H9 (cell line): ENCODE measurements at regions not wholly inside any gene's neighbourhood (a gene's known extent, or its start where the extent isn't known, plus 50 kb on each side); places are given as distances from the start of the nearest gene placed in this dataset.

Source experiments
- DNase-seq: peaks from one replicate; pipeline ENCODE4 v3.0.0-alpha.2; 2017
- H2AFZ ChIP-seq: one replicate; pipeline ENCODE4 v1.6.1; 2013; ENCODE audit warnings: mild to moderate bottlenecking, low read length, control low read depth, moderate library complexity
- H2AK5ac ChIP-seq: 2 replicates; pipeline ENCODE4 v1.6.1; 2013; ENCODE audit warnings: low read length, control low read depth, mixed read lengths; ENCODE audit not compliant: insufficient read length
- H2BK120ac ChIP-seq: one replicate; pipeline ENCODE4 v1.6.1; 2013; ENCODE audit warnings: low read depth, mild to moderate bottlenecking, low read length, control low read depth, inconsistent platforms; ENCODE audit not compliant: poor library complexity, severe bottlenecking
- H2BK12ac ChIP-seq: 2 replicates; pipeline ENCODE4 v1.6.1; 2013; ENCODE audit warnings: low read length, control low read depth, mixed read lengths, low read depth; ENCODE audit not compliant: insufficient read length
- H2BK15ac ChIP-seq: 2 replicates; pipeline ENCODE4 v1.6.1; 2013; ENCODE audit warnings: low read depth, low read length, control low read depth
- H2BK20ac ChIP-seq: one replicate; pipeline ENCODE4 v1.6.1; 2013; ENCODE audit warnings: low read depth, mild to moderate bottlenecking, low read length, control low read depth, inconsistent platforms; ENCODE audit not compliant: poor library complexity, severe bottlenecking
- H2BK5ac ChIP-seq: 2 replicates; pipeline ENCODE4 v1.6.1; 2013; ENCODE audit warnings: low read length, control low read depth, mixed read lengths; ENCODE audit not compliant: insufficient read length
- H3K14ac ChIP-seq: 2 replicates; pipeline ENCODE4 v1.6.1; 2013; ENCODE audit warnings: low read length, control low read depth; ENCODE audit not compliant: insufficient read depth
- H3K18ac ChIP-seq: 2 replicates; pipeline ENCODE4 v1.6.1; 2013; ENCODE audit warnings: low read depth, mild to moderate bottlenecking, mixed read lengths, low read length, control low read depth; ENCODE audit not compliant: insufficient read length
- H3K23ac ChIP-seq: 2 replicates; pipeline ENCODE4 v1.6.1; 2013; ENCODE audit warnings: low read length, control low read depth, mixed read lengths, low read depth; ENCODE audit not compliant: insufficient read length
- H3K23me2 ChIP-seq: 2 replicates; pipeline ENCODE4 v1.6.1; 2013; ENCODE audit warnings: low read depth, mild to moderate bottlenecking, mixed read lengths, low read length, control low read depth; ENCODE audit not compliant: insufficient read length, poor library complexity, severe bottlenecking
- H3K27ac ChIP-seq: 2 replicates; pipeline ENCODE4 v1.5.1; 2013; ENCODE audit warnings: low read length, control low read depth, mixed read lengths, low read depth; ENCODE audit not compliant: insufficient read length
- H3K27me3 ChIP-seq: 2 replicates; pipeline ENCODE4 v1.6.1; 2013; ENCODE audit warnings: low read length, control low read depth, inconsistent platforms; ENCODE audit not compliant: insufficient read depth
- H3K4ac ChIP-seq: 2 replicates; pipeline ENCODE4 v1.6.1; 2013; ENCODE audit warnings: low read depth, mild to moderate bottlenecking, control low read depth, inconsistent platforms, low read length, moderate library complexity
- H3K4me1 ChIP-seq: 2 replicates; pipeline ENCODE4 v1.6.1; 2013; ENCODE audit warnings: low read length, control low read depth, inconsistent platforms; ENCODE audit not compliant: insufficient read depth
- H3K4me2 ChIP-seq: 2 replicates; pipeline ENCODE4 v1.6.1; 2013; ENCODE audit warnings: low read length, control low read depth, mixed read lengths; ENCODE audit not compliant: insufficient read length, insufficient read depth
- H3K56ac ChIP-seq: 2 replicates; pipeline ENCODE4 v1.6.1; 2013; ENCODE audit warnings: low read depth, mild to moderate bottlenecking, mixed read lengths, low read length, control low read depth; ENCODE audit not compliant: insufficient read length
- H3K79me1 ChIP-seq: 2 replicates; pipeline ENCODE4 v1.6.1; 2013; ENCODE audit warnings: low read depth, mild to moderate bottlenecking, moderate library complexity, low read length, control low read depth, inconsistent platforms; ENCODE audit not compliant: insufficient read depth, poor library complexity, severe bottlenecking
- H3K79me2 ChIP-seq: 2 replicates; pipeline ENCODE4 v1.6.1; 2013; ENCODE audit warnings: low read length, control low read depth, inconsistent platforms; ENCODE audit not compliant: insufficient read depth
- H3K9ac ChIP-seq: 2 replicates; pipeline ENCODE4 v1.6.1; 2013; ENCODE audit warnings: low read length, control low read depth, mixed read lengths; ENCODE audit not compliant: insufficient read length; ENCODE audit errors: extremely low read depth
- H3K9me3 ChIP-seq: one replicate; pipeline ENCODE4 v1.6.1; 2013; ENCODE audit warnings: low read depth, low read length, inconsistent platforms; ENCODE audit not compliant: control insufficient read depth
- H3T11ph ChIP-seq: one replicate; pipeline ENCODE4 v1.6.1; 2013; ENCODE audit warnings: mild to moderate bottlenecking, low read length, control low read depth, inconsistent platforms
- H4K20me1 ChIP-seq: one replicate; pipeline ENCODE4 v1.6.1; 2013; ENCODE audit not compliant: control insufficient read depth, insufficient read length, insufficient read depth
- H4K5ac ChIP-seq: 2 replicates; pipeline ENCODE4 v1.6.1; 2013; ENCODE audit warnings: low read depth, mild to moderate bottlenecking, mixed read lengths, low read length, control low read depth; ENCODE audit not compliant: insufficient read length
- H4K8ac ChIP-seq: replicated peaks from 2 replicates; pipeline ENCODE4 v1.6.1; 2013; ENCODE audit warnings: low read length, control low read depth, mixed read lengths, low read depth; ENCODE audit not compliant: insufficient read length
- H4K91ac ChIP-seq: 2 replicates; pipeline ENCODE4 v1.6.1; 2013; ENCODE audit warnings: low read depth, mild to moderate bottlenecking, moderate library complexity, mixed read lengths, low read length, control low read depth; ENCODE audit not compliant: insufficient read length
- H3K27ac Mint-ChIP-seq, 3 experiments: 2 replicates in 2 of 3; 3 replicates in 1 of 3; pipeline ENCODE4 v1.8.0; 2020 to 2021; ENCODE audit warnings: mixed read lengths in 3 of 3, mild to moderate bottlenecking in 1 of 3, moderate library complexity in 1 of 3
- H3K27me3 Mint-ChIP-seq: 2 replicates; pipeline ENCODE4 v1.8.0; 2021; ENCODE audit warnings: low read depth, mild to moderate bottlenecking, moderate library complexity, mixed read lengths
- H3K36me3 Mint-ChIP-seq, 3 experiments: 2 replicates in 2 of 3; 3 replicates in 1 of 3; pipeline ENCODE4 v1.8.0; 2020 to 2021; ENCODE audit warnings: low read depth in 3 of 3, mixed read lengths in 3 of 3; ENCODE audit not compliant: insufficient read depth in 1 of 3
- H3K4me1 Mint-ChIP-seq, 2 experiments: 2 replicates each; pipeline ENCODE4 v1.8.0; 2020; ENCODE audit warnings: mixed read lengths in 2 of 2
- H3K4me3 Mint-ChIP-seq, 2 experiments: 2 replicates in 1 of 2; 3 replicates in 1 of 2; pipeline ENCODE4 v1.8.0; 2020 to 2021; ENCODE audit warnings: mild to moderate bottlenecking in 2 of 2, mixed read lengths in 2 of 2, moderate library complexity in 1 of 2
- H3K9me3 Mint-ChIP-seq, 2 experiments: 2 replicates in 1 of 2; 3 replicates in 1 of 2; pipeline ENCODE4 v1.8.0; 2020; ENCODE audit warnings: mild to moderate bottlenecking in 2 of 2, mixed read lengths in 2 of 2, moderate library complexity in 1 of 2
- CTCF ChIP-seq: fragments of 200-600 bp; sonication (generic); conservative IDR thresholded peaks from 3 replicates; pipeline ENCODE4 v1.8.0; 2021; ENCODE audit warnings: antibody characterized with exemption, mild to moderate bottlenecking
- WGBS: extraction: QIAGEN DNeasy Blood & Tissue Kit; methylation state at CpG from one replicate; pipeline ENCODE4 v1.1.7; 2013; ENCODE audit warnings: missing lambda C conversion rate, low lambda C conversion rate, mixed read lengths; ENCODE audit not compliant: insufficient read length; ENCODE audit errors: extremely low coverage; 5-methylcytosine and 5-hydroxymethylcytosine counted together

- no peak overlapping the region for H3K14ac ChIP-seq
- H2AK5ac ChIP-seq, result no peak overlapping the region
- H3K4me2 ChIP-seq, result no peak overlapping the region
- no peak overlapping the region for H3K27ac ChIP-seq
- TF ChIP-seq CTCF, result no peak
- H3K4ac ChIP-seq, result no peak overlapping the region
- no peak overlapping the region for H3K18ac ChIP-seq
- no peak overlapping the region for H2AFZ ChIP-seq
- no peak for DNase-seq
- no peaks in the 10 kb centered on the region for H3K9me3 Mint-ChIP-seq
- H3K9me3 ChIP-seq, result no peaks in the 10 kb centered on the region
- H2BK15ac ChIP-seq, result no peak overlapping the region
- H4K8ac ChIP-seq, result no peak overlapping the region
- H3K4me1 ChIP-seq, result no peaks in the 10 kb centered on the region
- H3K23me2 ChIP-seq, result no peaks in the 10 kb centered on the region
- H3K27ac Mint-ChIP-seq, result no peak overlapping the region
- no peak overlapping the region for H4K5ac ChIP-seq
- H2BK20ac ChIP-seq, result no peak overlapping the region
- H3K23ac ChIP-seq, result no peak overlapping the region
- H3K4me3 Mint-ChIP-seq, result no peak overlapping the region
- H4K91ac ChIP-seq, result no peak overlapping the region
- H4K20me1 ChIP-seq, result no peaks in the 10 kb centered on the region
- H2BK12ac ChIP-seq, result no peak overlapping the region
- H3K79me2 ChIP-seq, result no peaks in the 10 kb centered on the region
- H2BK5ac ChIP-seq, result no peak overlapping the region
- H2BK120ac ChIP-seq, result no peak overlapping the region
- peaks cover 0 to 21% of the 10 kb centered on the region in 2 experiments; a peak in 2 of 4 replicates for H3K4me1 Mint-ChIP-seq
- peaks cover 1% of the 10 kb centered on the region for H3K27me3 Mint-ChIP-seq
- no peak overlapping the region for H3T11ph ChIP-seq
- H3K79me1 ChIP-seq, result no peaks in the 10 kb centered on the region
- H3K9ac ChIP-seq, result no peak overlapping the region
- no peaks in the 10 kb centered on the region for H3K27me3 ChIP-seq
- H3K36me3 Mint-ChIP-seq, result no peaks in the 10 kb centered on the region
- H3K56ac ChIP-seq, result no peak overlapping the region
- WGBS, result no CpG with 5 or more reads among the region's 6 CpGs
Measured at GRCh38 chr20:62560162-62560561, 82.1 kb upstream of the SLCO4A1 start.
